NCI-H748 (cell line): ENCODE measurements at regions not wholly inside any gene's neighbourhood (a gene's known extent, or its start where the extent isn't known, plus 50 kb on each side); places are given as distances from the start of the nearest gene placed in this dataset.
A peak's percentile ranks its signal among the peaks of the same experiment; 100 is the strongest.

Experiments
- DNase-seq: peaks from one replicate; lab custom pipeline; 2025; ENCODE audit not compliant: unreplicated experiment; lab: John Stamatoyannopoulos, UW

- no peak for DNase-seq
Observed at GRCh38 chr3:110378481-110378880, 693.1 kb upstream of the NECTIN3 start.

GRCh38 chr3:110381992-110382391 lies 689.6 kb upstream of the NECTIN3 start:
- peak; percentile 81 for DNase-seq

GRCh38 chr3:110383356-110383755 lies 688.3 kb upstream of the NECTIN3 start:
- no peak for DNase-seq

GRCh38 chr3:110384601-110385000 lies 687.0 kb upstream of the NECTIN3 start:
- no peak for DNase-seq

- no peak for DNase-seq
Observed at GRCh38 chr3:110389005-110389404, 682.6 kb upstream of the NECTIN3 start.

GRCh38 chr3:110390372-110390771 lies 681.2 kb upstream of the NECTIN3 start:
- no peak for DNase-seq

GRCh38 chr3:110391042-110391441 lies 680.6 kb upstream of the NECTIN3 start:
- no peak for DNase-seq

GRCh38 chr3:110391640-110392395 lies 679.8 kb upstream of the NECTIN3 start:
- DNase-seq: no peak

- DNase-seq: no peak
Observed at GRCh38 chr3:110393941-110394340, 677.7 kb upstream of the NECTIN3 start.

- DNase-seq: no peak
Observed at GRCh38 chr3:110397115-110397514, 674.5 kb upstream of the NECTIN3 start.

- DNase-seq: no peak
Observed at GRCh38 chr3:110400315-110400714, 671.3 kb upstream of the NECTIN3 start.

GRCh38 chr3:110405830-110406585 lies 665.6 kb upstream of the NECTIN3 start:
- no peak for DNase-seq

- DNase-seq: no peak
Observed at GRCh38 chr3:110413266-110413665, 658.4 kb upstream of the NECTIN3 start.

GRCh38 chr3:110413807-110414748 lies 657.5 kb upstream of the NECTIN3 start:
- no peak for DNase-seq

GRCh38 chr3:110414855-110415254 lies 656.8 kb upstream of the NECTIN3 start:
- DNase-seq: no peak

GRCh38 chr3:110419096-110419495 lies 652.5 kb upstream of the NECTIN3 start:
- DNase-seq: peak; percentile 11

GRCh38 chr3:110419601-110420000 lies 652.0 kb upstream of the NECTIN3 start:
- no peak for DNase-seq

GRCh38 chr3:110420158-110420641 lies 651.4 kb upstream of the NECTIN3 start:
- no peak for DNase-seq

- no peak for DNase-seq
Observed at GRCh38 chr3:110423276-110423675, 648.3 kb upstream of the NECTIN3 start.

GRCh38 chr3:110430146-110430545 lies 641.5 kb upstream of the NECTIN3 start:
- no peak for DNase-seq

- no peak for DNase-seq
Observed at GRCh38 chr3:110436209-110436608, 635.4 kb upstream of the NECTIN3 start.
